ENCODE measurements at regions not wholly inside any gene's neighbourhood (a gene's known extent, or its start where the extent isn't known, plus 50 kb on each side); places are given as distances from the start of the nearest gene placed in this dataset.

DNA sequence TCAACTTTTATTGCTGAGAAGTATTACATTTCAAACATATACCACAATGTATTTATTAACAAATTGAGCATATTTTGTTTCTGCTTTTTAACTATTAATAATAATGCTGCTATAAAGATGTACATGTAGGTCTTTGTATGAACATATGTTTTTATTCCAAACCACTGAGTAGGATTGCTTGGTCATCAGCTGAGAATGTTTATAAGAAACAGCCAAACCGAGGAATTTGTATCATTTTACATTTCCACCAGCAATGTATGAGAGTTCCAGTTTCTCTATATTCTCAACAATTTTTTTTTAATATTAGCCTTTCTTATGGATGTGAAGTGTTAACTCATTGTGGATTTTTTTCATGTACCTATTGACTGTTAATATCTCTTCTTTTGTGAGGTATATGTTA lies 119.5 kb upstream of the MDFIC2 start:
- Mint-ChIP-seq H3K4me1 (ENCODE audit: low read depth) (no peaks in the 10 kb centered on the region), H3K4me3 (no peak overlapping the region), H3K9me3 (no peaks in the 10 kb centered on the region), H3K36me3 (ENCODE audit: low read depth) (no peaks in the 10 kb centered on the region), H3K27ac (no peak overlapping the region), H3K27me3 (peaks cover 1% of the 10 kb centered on the region)
- no peak for ATAC-seq
- DNase-seq = no peak
- POLR2A ChIA-PET = no interaction called here
- intact Hi-C loops (cut with micrococcal nuclease) = no loop called here
- CTCF ChIA-PET = no interaction called here
- TF ChIP-seq, protein P1, sequence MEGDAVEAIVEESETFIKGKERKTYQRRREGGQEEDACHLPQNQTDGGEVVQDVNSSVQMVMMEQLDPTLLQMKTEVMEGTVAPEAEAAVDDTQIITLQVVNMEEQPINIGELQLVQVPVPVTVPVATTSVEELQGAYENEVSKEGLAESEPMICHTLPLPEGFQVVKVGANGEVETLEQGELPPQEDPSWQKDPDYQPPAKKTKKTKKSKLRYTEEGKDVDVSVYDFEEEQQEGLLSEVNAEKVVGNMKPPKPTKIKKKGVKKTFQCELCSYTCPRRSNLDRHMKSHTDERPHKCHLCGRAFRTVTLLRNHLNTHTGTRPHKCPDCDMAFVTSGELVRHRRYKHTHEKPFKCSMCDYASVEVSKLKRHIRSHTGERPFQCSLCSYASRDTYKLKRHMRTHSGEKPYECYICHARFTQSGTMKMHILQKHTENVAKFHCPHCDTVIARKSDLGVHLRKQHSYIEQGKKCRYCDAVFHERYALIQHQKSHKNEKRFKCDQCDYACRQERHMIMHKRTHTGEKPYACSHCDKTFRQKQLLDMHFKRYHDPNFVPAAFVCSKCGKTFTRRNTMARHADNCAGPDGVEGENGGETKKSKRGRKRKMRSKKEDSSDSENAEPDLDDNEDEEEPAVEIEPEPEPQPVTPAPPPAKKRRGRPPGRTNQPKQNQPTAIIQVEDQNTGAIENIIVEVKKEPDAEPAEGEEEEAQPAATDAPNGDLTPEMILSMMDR (IDR thresholded peaks at IDR 0.05) = no peak

DNA sequence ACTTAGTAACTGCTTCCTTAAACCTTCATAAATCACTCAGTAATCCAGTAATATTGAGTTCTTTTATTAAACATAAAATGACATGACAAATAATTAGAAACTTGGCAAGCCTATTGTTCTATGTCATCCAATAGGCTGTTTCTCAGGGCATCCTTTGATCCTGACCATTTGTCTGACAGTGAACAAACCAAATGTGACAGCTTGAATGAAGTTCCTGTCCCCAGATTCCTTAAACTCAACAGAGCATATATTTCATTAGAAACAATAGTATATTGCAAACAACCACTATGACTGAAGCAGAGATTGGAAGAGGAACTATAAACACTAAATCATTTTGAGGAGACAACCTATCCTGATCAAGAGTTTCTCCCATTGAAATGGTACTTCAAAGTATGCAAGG lies 113.6 kb upstream of the MDFIC2 start:
- no peak overlapping the region for H3K4me3 Mint-ChIP-seq
- no peaks in the 10 kb centered on the region for H3K4me1 Mint-ChIP-seq (ENCODE audit: low read depth)
- DNase-seq = no peak
- H3K9me3 Mint-ChIP-seq = no peaks in the 10 kb centered on the region
- POLR2A ChIA-PET = no interaction called here
- intact Hi-C loops (cut with micrococcal nuclease) = no loop called here
- no peak for ATAC-seq
- no peaks in the 10 kb centered on the region for H3K36me3 Mint-ChIP-seq (ENCODE audit: low read depth)
- H3K27me3 Mint-ChIP-seq = peaks cover 3% of the 10 kb centered on the region
- CTCF ChIA-PET = no interaction called here
- H3K27ac Mint-ChIP-seq = no peak overlapping the region
- TF ChIP-seq, protein P1 (IDR thresholded peaks at IDR 0.05) = no peak

DNA sequence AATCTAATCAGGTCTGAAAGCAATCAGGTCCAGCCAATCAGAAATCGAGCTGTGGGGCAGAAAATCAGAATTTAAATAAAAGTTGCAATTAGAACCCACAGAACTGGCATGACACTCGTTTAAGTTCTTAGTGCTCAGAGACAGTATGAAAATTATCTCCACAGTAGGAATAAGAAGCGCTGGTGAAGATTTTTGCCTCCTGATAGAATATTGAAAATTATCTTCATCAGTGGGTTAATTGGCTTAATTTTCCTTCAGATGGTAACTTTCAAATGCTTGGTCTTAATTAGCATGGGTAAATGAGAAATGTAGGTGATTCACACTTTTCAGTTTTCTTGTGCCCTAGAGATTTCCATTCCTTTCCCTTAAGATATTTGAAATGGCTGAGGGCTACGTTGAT lies 109.1 kb upstream of the MDFIC2 start:
- Mint-ChIP-seq H3K27me3 (peaks cover 3% of the 10 kb centered on the region), H3K4me1 (ENCODE audit: low read depth) (no peaks in the 10 kb centered on the region), H3K36me3 (ENCODE audit: low read depth) (no peaks in the 10 kb centered on the region), H3K4me3 (no peak overlapping the region), H3K27ac (no peak overlapping the region), H3K9me3 (no peaks in the 10 kb centered on the region)
- DNase-seq (no peak), ATAC-seq (no peak)
- TF ChIP-seq, protein P1 (IDR thresholded peaks at IDR 0.05) = no peak
- ChIA-PET POLR2A (no interaction called here), CTCF (no interaction called here)
- intact Hi-C loops (cut with micrococcal nuclease) = no loop called here

DNA sequence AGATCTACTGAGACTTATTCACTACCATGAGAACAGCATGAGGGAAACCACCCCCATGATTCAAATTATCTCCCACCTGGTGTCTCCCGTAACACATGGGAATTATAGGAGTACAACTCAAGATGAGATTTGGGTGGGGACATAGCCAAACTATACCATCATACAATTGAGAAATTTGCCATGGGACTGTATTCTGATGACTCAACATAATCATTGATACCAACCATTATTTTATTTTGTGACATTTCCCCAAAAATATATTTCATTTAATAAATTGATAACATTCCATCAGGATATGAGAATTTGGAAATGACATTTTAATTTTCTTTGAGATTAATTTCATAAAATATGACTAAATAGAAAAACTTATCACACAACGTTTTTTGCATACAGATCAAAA lies 96.6 kb upstream of the MDFIC2 start:
- POLR2A ChIA-PET = no interaction called here
- Mint-ChIP-seq H3K27ac (no peak overlapping the region), H3K27me3 (no peaks in the 10 kb centered on the region), H3K36me3 (ENCODE audit: low read depth) (no peaks in the 10 kb centered on the region), H3K4me3 (no peak overlapping the region), H3K9me3 (no peaks in the 10 kb centered on the region), H3K4me1 (ENCODE audit: low read depth) (no peaks in the 10 kb centered on the region)
- CTCF ChIA-PET = no interaction called here
- DNase-seq (no peak), ATAC-seq (no peak)
- intact Hi-C loops (cut with micrococcal nuclease) = no loop called here
- TF ChIP-seq, protein P1 (IDR thresholded peaks at IDR 0.05) = no peak

DNA sequence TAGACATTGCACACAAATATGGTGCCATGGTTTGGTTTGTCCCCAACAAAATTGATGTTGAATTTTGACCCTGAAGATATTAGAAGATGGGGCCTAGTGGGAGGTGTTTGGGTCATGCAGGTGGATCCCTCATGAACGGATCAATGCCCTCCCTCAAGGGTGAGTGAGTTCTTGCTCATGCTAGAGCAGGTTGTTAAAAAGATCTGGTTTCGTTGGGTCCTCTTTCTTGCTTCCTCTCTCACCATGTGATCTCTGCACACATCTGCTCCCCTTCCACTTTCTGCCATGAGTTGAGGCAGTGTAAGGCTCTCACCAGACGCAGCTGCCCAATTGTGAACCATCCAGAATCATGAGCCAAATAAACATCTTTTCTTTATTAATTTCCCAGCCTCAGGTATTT lies 87.8 kb upstream of the MDFIC2 start:
- H3K27me3 Mint-ChIP-seq = peaks cover 6% of the 10 kb centered on the region
- no peaks in the 10 kb centered on the region for H3K4me1 Mint-ChIP-seq (ENCODE audit: low read depth)
- H3K36me3 Mint-ChIP-seq (ENCODE audit: low read depth) = no peaks in the 10 kb centered on the region
- DNase-seq (no peak), ATAC-seq (no peak)
- H3K27ac Mint-ChIP-seq = no peak overlapping the region
- no peak overlapping the region for H3K4me3 Mint-ChIP-seq
- ChIA-PET CTCF (no interaction called here), POLR2A (no interaction called here)
- H3K9me3 Mint-ChIP-seq = no peaks in the 10 kb centered on the region
- intact Hi-C loops (cut with micrococcal nuclease) = no loop called here
- TF ChIP-seq, protein P1 (IDR thresholded peaks at IDR 0.05) = no peak

Measured in activated CD8-positive, alpha-beta T cell treated with anti-CD3 and anti-CD28 coated beads for 36 hours (primary cell).